Glutamatergic neuron (in vitro differentiated cells): ENCODE measurements at regions not wholly inside any gene's neighbourhood (a gene's known extent, or its start where the extent isn't known, plus 50 kb on each side); places are given as distances from the start of the nearest gene placed in this dataset.
"Not testable (repeated sequence)": the region's sequence is repeated elsewhere in the genome, so short reads cannot be mapped to it uniquely, and the experiment has no call there.

Experiments used
- DNase-seq: peaks from one replicate; pipeline ENCODE4 v3.0.0; 2022
- H3K27ac Mint-ChIP-seq: one replicate; pipeline ENCODE4 v1.8.0; 2020; ENCODE audit warnings: mild to moderate bottlenecking, mixed read lengths, inconsistent platforms; ENCODE audit not compliant: unreplicated experiment
- H3K27me3 Mint-ChIP-seq: one replicate; pipeline ENCODE4 v1.8.0; 2020; ENCODE audit warnings: mild to moderate bottlenecking, moderate library complexity, mixed read lengths, inconsistent platforms; ENCODE audit not compliant: unreplicated experiment
- H3K36me3 Mint-ChIP-seq: one replicate; pipeline ENCODE4 v1.8.0; 2020; ENCODE audit warnings: mild to moderate bottlenecking, mixed read lengths, inconsistent platforms; ENCODE audit not compliant: unreplicated experiment
- H3K4me1 Mint-ChIP-seq: one replicate; pipeline ENCODE4 v1.8.0; 2020; ENCODE audit warnings: mild to moderate bottlenecking, low read depth, mixed read lengths, inconsistent platforms; ENCODE audit not compliant: unreplicated experiment
- H3K4me3 Mint-ChIP-seq: one replicate; pipeline ENCODE4 v1.8.0; 2020; ENCODE audit warnings: mild to moderate bottlenecking, mixed read lengths, inconsistent platforms; ENCODE audit not compliant: unreplicated experiment
- H3K9me3 Mint-ChIP-seq: one replicate; pipeline ENCODE4 v1.8.0; 2020; ENCODE audit warnings: mild to moderate bottlenecking, moderate library complexity, mixed read lengths, inconsistent platforms; ENCODE audit not compliant: unreplicated experiment
- TF ChIP-seq, protein P1 (sequence below): fragments of 200-600 bp; sonication (generic); IDR thresholded peaks from one replicate; pipeline ENCODE4 v1.5.0; 2021; ENCODE audit not compliant: partially characterized antibody, unreplicated experiment

DNA sequence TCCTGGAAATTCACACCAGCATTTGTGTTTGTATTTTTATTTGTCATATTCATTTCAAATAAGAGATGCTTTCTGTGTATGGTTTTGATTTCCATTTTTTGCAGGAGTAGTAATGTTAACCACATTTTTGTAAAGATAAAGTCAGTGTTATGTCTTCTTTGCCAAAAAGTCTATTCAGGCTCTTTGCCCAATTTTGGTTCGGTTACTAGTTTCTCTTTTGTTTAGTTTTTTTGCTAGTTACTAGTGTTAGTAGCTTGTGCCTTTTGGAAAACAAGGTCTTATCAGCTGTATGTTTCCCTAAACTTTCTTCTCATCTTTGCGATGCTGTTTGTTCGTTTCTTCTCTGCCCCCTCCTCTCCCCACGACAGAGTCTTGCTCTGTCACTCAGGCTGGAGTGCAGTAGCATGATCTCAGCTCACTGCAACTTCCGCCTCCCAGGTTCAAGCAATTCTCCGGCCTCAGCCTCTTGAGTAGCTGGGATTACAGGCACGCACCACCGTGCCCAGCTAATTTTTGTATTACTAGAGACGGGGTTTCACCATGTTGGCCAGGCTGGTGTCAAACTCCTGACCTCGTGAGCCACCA is 112.3 kb upstream of the GRK3 start:
- DNase-seq, result no peak
- Mint-ChIP-seq H3K27me3 (no peaks in the 10 kb centered on the region), H3K9me3 (peaks cover 3% of the 10 kb centered on the region), H3K36me3 (peaks cover 3% of the 10 kb centered on the region), H3K4me3 (no peak overlapping the region), H3K27ac (no peak overlapping the region), H3K4me1 (peaks cover 10% of the 10 kb centered on the region)
- TF ChIP-seq, protein P1, sequence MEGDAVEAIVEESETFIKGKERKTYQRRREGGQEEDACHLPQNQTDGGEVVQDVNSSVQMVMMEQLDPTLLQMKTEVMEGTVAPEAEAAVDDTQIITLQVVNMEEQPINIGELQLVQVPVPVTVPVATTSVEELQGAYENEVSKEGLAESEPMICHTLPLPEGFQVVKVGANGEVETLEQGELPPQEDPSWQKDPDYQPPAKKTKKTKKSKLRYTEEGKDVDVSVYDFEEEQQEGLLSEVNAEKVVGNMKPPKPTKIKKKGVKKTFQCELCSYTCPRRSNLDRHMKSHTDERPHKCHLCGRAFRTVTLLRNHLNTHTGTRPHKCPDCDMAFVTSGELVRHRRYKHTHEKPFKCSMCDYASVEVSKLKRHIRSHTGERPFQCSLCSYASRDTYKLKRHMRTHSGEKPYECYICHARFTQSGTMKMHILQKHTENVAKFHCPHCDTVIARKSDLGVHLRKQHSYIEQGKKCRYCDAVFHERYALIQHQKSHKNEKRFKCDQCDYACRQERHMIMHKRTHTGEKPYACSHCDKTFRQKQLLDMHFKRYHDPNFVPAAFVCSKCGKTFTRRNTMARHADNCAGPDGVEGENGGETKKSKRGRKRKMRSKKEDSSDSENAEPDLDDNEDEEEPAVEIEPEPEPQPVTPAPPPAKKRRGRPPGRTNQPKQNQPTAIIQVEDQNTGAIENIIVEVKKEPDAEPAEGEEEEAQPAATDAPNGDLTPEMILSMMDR, result no peak

DNA sequence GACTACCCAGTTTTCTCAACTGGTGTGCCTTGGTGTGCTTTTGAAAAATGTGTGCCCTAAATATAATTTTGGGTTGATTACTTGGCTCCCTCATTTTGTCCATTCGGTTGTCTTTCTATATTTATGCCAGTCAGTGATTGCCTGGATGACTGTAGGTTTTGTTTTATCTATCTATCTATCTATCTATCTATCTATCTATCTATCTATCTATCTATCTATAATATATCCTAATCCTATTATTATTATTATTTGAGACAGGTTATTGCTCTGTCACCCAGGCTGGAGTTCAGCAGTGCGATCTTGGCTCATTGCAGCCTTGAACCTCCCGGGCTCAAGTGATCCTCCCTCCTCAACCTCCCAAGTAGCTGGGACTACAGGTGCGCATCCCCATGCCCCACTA is 111.4 kb upstream of the GRK3 start:
- peaks cover under 1% of the 10 kb centered on the region for H3K9me3 Mint-ChIP-seq
- H3K4me3 Mint-ChIP-seq, result no peak overlapping the region
- H3K4me1 Mint-ChIP-seq, result peaks cover 10% of the 10 kb centered on the region
- no peaks in the 10 kb centered on the region for H3K27me3 Mint-ChIP-seq
- H3K27ac Mint-ChIP-seq, result no peak overlapping the region
- H3K36me3 Mint-ChIP-seq, result peaks cover 3% of the 10 kb centered on the region
- TF ChIP-seq, protein P1, result no peak
- DNase-seq, result no peak

DNA sequence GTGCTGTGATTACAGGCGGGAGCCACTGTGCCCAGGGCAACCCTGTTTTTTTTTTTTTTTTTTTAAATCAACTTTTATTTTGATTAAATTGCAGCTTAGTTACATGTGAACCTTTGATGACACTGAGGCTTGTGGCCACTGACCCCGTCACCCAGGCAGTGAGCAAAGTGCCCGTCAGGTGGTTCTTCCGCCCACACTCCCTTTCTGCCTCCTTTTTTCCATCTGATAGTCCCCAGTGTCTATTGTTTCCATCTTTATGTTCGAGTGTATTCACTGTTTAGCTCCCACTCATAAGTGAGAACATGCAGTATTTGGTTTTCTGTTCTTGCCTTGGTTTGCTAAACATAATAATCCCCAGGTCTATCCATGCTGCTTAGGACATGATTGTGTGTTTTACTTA is 110.9 kb upstream of the GRK3 start:
- H3K27ac Mint-ChIP-seq, result no peak overlapping the region
- DNase-seq, result no peak
- no peak overlapping the region for H3K4me3 Mint-ChIP-seq
- H3K9me3 Mint-ChIP-seq, result no peaks in the 10 kb centered on the region
- no peaks in the 10 kb centered on the region for H3K27me3 Mint-ChIP-seq
- TF ChIP-seq, protein P1, result no peak
- H3K36me3 Mint-ChIP-seq, result peaks cover 3% of the 10 kb centered on the region
- H3K4me1 Mint-ChIP-seq, result peaks cover 10% of the 10 kb centered on the region

DNA sequence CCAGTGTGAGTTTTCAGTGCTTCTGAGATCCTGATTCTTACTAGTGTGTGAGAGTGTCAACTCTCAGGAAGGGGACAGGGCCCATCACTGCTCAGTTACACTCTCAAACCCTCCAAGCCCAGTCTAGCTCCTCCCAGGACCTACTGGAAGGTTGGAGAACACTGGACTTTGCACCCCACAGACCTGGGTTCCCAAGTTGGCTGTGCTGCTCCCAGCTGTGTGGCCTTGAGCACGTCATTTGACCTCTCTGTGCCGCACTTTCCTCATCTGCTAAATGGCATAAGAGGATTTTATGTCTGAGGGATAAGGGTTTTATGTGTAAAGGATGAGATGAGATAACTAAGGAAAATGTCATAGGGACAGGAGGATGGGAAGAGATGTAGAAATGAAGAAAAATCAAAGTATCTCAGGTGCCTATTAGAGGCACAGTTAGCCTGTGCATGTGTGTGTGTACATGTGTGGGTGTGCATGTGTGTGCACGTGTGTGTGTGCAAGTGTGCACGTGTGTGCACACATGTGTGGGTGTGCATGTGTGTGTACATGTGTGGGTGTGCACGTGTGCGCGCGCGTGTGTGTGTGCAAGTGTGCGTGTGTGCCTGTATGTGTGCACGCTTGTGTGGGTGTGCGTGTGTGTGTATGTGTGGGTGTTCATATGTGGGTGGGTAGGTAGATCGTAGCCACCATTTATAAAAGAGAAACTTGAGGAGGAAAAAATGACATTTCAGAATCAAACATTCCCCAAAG is 108.0 kb upstream of the GRK3 start:
- not testable (repeated sequence) for H3K36me3 Mint-ChIP-seq, DNase-seq, H3K9me3 Mint-ChIP-seq, H3K4me1 Mint-ChIP-seq, H3K27me3 Mint-ChIP-seq, H3K4me3 Mint-ChIP-seq
- H3K27ac Mint-ChIP-seq, result peak overlapping the region; percentile 16

DNA sequence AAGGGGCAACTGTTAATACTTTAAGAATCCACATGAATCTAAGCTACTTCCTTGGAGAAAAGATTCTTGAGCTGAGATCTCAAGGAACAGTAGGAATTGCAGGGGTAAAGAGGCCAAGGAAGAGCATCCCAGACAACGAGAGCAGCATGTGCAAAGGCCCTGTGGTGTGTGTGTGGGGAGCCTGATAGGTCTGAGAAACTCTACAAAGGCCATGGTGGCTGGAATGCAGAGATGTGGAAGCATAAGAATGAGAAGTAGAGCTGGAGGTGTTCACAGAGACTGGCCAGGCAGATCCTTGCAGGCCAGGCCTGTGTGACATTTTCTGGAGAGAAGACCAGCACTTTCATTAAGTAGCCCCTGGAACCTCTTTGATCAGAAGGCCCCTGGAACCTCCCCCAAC is 105.8 kb upstream of the GRK3 start:
- not testable (repeated sequence) for H3K36me3 Mint-ChIP-seq, DNase-seq, H3K4me3 Mint-ChIP-seq, H3K4me1 Mint-ChIP-seq, H3K27me3 Mint-ChIP-seq, H3K9me3 Mint-ChIP-seq
- peak overlapping the region; percentile 69 for H3K27ac Mint-ChIP-seq

DNA sequence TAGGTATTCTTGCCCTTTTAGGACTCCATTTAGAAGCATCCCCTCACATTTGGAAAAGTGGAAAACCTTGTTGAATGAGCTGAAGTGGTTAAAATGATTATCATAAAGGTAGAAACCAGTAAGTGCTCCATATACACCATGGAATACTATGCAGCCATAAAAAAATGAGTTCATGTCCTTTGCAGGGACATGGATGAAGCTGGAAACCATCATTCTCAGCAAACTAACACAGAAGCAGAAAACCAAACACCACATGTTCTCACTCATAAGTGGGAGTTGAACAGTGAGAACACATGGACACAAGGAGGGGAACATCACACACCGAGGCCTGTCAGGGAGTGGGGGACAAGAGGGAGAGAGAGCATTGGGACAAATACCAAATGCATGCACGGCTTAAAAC is 103.8 kb upstream of the GRK3 start:
- H3K27me3 Mint-ChIP-seq, H3K27ac Mint-ChIP-seq, H3K36me3 Mint-ChIP-seq, H3K9me3 Mint-ChIP-seq, DNase-seq, H3K4me1 Mint-ChIP-seq, H3K4me3 Mint-ChIP-seq: not testable (repeated sequence)
